ENCODE measurements at regions not wholly inside any gene's neighbourhood (a gene's known extent, or its start where the extent isn't known, plus 50 kb on each side); places are given as distances from the start of the nearest gene placed in this dataset.

DNA sequence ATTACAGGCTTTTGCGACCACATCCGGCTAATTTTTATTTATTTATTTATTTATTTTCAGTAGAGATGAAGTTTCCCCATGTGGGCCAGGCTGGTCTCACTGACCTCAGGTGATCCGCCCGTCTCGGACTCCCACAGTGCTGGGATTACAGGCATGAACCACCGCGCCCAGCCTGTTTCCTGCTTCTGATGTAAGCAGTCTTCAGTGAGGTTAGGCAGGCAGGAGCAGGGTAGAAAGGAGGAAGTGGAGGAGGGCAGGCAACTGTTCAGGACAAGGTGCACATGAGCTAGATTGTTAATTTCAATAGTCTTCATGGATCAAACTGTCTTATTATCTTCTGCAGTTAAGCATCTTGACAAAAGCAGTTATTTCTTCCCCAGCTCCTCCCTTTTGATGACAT is 605.0 kb downstream of the CCSER2 start:
- TF ChIP-seq, protein P1, sequence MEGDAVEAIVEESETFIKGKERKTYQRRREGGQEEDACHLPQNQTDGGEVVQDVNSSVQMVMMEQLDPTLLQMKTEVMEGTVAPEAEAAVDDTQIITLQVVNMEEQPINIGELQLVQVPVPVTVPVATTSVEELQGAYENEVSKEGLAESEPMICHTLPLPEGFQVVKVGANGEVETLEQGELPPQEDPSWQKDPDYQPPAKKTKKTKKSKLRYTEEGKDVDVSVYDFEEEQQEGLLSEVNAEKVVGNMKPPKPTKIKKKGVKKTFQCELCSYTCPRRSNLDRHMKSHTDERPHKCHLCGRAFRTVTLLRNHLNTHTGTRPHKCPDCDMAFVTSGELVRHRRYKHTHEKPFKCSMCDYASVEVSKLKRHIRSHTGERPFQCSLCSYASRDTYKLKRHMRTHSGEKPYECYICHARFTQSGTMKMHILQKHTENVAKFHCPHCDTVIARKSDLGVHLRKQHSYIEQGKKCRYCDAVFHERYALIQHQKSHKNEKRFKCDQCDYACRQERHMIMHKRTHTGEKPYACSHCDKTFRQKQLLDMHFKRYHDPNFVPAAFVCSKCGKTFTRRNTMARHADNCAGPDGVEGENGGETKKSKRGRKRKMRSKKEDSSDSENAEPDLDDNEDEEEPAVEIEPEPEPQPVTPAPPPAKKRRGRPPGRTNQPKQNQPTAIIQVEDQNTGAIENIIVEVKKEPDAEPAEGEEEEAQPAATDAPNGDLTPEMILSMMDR (IDR thresholded peaks at IDR 0.05; ENCODE audit: low read depth, low read length, missing control alignments) = no peak
- in situ Hi-C loops (cut with HindIII; ENCODE audit: low sequenced_read_pairs) = no loop called here
- no peak overlapping the region for H3K4me3 ChIP-seq (ENCODE audit: low read depth, low read length)
- no peak for DNase-seq (ENCODE audit: low read depth)

DNA sequence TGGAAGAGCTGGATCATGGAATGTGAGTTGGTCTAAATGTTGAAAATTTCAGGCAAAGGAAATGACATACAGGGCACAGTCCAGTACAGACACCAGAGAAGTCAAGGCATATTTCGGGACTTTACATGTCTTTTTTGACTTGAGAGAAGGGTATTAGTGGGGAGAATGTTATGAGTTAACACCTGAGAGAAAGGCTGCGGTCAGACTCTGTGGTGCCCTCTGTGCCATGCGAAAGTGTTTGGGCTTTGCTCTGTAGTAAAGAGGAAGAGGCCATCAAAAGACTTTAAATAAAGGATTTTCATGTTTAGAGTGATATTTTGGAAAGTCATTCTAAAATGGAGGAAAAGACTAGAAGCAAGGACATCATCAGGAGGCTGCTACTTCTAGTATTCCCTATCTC is 607.4 kb downstream of the CCSER2 start:
- TF ChIP-seq, protein P1 (IDR thresholded peaks at IDR 0.05; ENCODE audit: low read depth, low read length, missing control alignments) = no peak
- in situ Hi-C loops (cut with HindIII; ENCODE audit: low sequenced_read_pairs) = no loop called here
- DNase-seq (ENCODE audit: low read depth) = no peak
- H3K4me3 ChIP-seq (ENCODE audit: low read depth, low read length) = no peak overlapping the region

DNA sequence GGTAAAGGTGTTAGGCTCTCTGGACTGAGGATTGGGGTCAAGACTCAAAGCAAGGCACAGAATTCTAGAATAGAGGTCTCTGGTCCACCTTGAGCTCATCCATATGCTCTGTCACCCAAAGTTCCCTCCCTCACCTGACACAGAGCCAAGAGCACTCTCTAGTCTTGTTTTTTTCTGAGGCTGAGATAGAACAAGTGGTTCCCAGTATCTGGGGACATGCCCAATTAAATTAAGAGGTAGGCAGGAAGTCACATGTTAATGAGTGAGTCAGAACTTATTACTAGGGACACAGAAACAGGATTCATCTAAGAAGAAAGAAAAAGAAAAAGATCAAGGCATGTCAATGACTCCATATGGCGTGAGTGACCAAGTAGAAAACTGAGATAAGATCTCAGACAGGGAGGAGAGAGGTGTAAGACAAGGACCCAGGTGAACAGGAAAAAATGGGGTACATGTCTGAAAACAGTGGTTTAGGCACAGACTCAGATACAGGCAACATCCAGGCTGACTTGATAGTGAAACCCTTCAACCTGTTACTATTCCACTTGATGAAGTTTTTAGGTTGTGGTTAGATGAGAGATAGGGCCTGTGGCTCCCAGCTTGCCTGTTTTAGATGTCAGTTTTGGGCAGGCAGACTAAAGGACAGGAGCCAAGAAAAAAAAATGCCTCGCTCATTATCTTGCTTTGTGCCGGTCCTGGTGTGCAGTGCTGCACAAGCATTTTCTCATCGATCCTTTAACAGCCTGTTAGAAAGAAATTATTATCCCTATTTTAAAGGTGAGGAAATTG is 609.9 kb downstream of the CCSER2 start:
- DNase-seq (ENCODE audit: low read depth) = no peak
- in situ Hi-C loops (cut with HindIII; ENCODE audit: low sequenced_read_pairs) = no loop called here
- TF ChIP-seq, protein P1 (IDR thresholded peaks at IDR 0.05; ENCODE audit: low read depth, low read length, missing control alignments) = no peak
- no peak overlapping the region for H3K4me3 ChIP-seq (ENCODE audit: low read depth, low read length)

DNA sequence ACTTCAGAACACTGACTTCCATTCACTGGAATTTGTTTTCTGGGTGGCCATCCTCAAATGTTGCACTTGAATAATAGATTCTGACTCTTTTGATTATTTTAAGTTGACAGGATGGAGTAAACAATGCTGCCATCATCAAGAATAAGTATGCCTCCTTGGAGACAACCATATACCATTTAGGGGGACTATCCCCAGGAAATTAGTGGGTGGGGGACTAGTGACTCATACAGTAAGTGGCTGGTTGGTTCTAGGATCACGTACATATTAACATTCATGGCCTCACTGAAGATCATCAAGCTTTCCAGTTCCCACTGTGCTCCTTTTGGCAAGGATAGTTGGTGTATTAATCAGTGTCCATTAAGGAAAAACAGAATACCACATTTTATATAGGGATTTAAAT is 615.2 kb downstream of the CCSER2 start:
- TF ChIP-seq, protein P1 (IDR thresholded peaks at IDR 0.05; ENCODE audit: low read depth, low read length, missing control alignments) = no peak
- in situ Hi-C loops (cut with HindIII; ENCODE audit: low sequenced_read_pairs) = no loop called here
- H3K4me3 ChIP-seq (ENCODE audit: low read depth, low read length) = no peak overlapping the region
- no peak for DNase-seq (ENCODE audit: low read depth)

DNA sequence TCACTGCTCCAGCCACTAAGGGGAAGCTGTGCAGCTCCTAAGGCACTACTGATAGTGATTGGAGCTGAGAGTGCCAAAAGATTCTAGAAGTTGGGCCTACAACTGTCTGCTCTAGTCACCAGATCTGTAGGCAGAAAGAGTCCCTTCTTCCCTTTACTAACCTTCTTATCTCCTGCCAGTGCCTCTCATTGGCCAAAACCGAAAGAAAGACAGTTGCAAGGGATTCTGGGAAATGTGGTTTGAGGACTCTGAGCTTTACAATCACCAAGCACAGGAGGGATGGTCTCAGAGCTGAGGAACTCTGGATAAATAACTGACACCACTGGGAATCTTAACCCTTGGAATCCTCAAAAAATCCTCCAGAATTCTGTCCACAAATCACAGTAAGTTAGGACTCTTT is 615.8 kb downstream of the CCSER2 start:
- in situ Hi-C loops (cut with HindIII; ENCODE audit: low sequenced_read_pairs) = no loop called here
- DNase-seq (ENCODE audit: low read depth) = no peak
- H3K4me3 ChIP-seq (ENCODE audit: low read depth, low read length) = no peak overlapping the region

DNA sequence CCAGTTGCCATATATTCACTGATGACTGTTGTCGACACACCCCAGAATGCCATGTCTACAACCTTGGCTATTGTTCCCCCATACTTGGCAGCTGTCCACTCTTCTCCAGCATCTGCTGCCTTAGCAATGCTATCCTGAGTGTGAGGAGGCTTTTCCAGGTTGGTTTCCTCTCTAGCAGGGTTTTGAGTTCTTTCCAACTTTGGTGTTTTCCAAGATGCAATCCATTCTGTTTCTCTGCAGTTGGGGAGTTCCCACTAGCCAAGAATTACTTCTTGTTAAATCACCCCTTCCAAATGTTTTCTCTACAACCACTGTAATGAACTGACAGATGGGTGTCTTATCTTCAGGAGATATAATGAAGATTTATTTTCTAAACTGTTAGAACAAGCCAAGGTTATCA is 617.4 kb downstream of the CCSER2 start:
- no peak for DNase-seq (ENCODE audit: low read depth)
- TF ChIP-seq, protein P1 (IDR thresholded peaks at IDR 0.05; ENCODE audit: low read depth, low read length, missing control alignments) = no peak
- no peak overlapping the region for H3K4me3 ChIP-seq (ENCODE audit: low read depth, low read length)
- in situ Hi-C loops (cut with HindIII; ENCODE audit: low sequenced_read_pairs) = no loop called here

More for the DNA sequence above, 615.8 kb downstream of the CCSER2 start:
- TF ChIP-seq, protein P1 (IDR thresholded peaks at IDR 0.05; ENCODE audit: low read depth, low read length, missing control alignments) = no peak

Measured in astrocyte of the cerebellum (primary cell).